NCI-H748 (cell line): ENCODE measurements at regions not wholly inside any gene's neighbourhood (a gene's known extent, or its start where the extent isn't known, plus 50 kb on each side); places are given as distances from the start of the nearest gene placed in this dataset.

Experiments used
- DNase-seq: peaks from one replicate; lab custom pipeline; 2025; ENCODE audit not compliant: unreplicated experiment; lab: John Stamatoyannopoulos, UW

- DNase-seq: no peak
Observed at GRCh38 chr5:74428275-74428674, 212.3 kb downstream of the ENC1 start.

- no peak for DNase-seq
Observed at GRCh38 chr5:74426506-74426905, 214.0 kb downstream of the ENC1 start.

- DNase-seq: no peak
Observed at GRCh38 chr5:74424162-74424868, 216.2 kb downstream of the ENC1 start.

GRCh38 chr5:74423383-74423782 is 217.1 kb downstream of the ENC1 start:
- DNase-seq: no peak

GRCh38 chr5:74422671-74423070 is 217.9 kb downstream of the ENC1 start:
- DNase-seq: no peak

- no peak for DNase-seq
Observed at GRCh38 chr5:74422030-74422429, 218.5 kb downstream of the ENC1 start.

GRCh38 chr5:74421377-74421776 is 219.2 kb downstream of the ENC1 start:
- DNase-seq: no peak

- DNase-seq: no peak
Observed at GRCh38 chr5:74420947-74421346, 219.6 kb downstream of the ENC1 start.

GRCh38 chr5:74420220-74420619 is 220.3 kb downstream of the ENC1 start:
- no peak for DNase-seq

- DNase-seq: no peak
Observed at GRCh38 chr5:74419468-74419867, 221.1 kb downstream of the ENC1 start.

GRCh38 chr5:74418709-74419108 is 221.8 kb downstream of the ENC1 start:
- no peak for DNase-seq

GRCh38 chr5:74418261-74418660 is 222.3 kb downstream of the ENC1 start:
- no peak for DNase-seq

- DNase-seq: peak; percentile 12
Observed at GRCh38 chr5:74415695-74416102, 224.8 kb downstream of the ENC1 start.

- DNase-seq: no peak
Observed at GRCh38 chr5:74414228-74414627, 226.3 kb downstream of the ENC1 start.

GRCh38 chr5:74413403-74414048 is 227.0 kb downstream of the ENC1 start:
- DNase-seq: no peak

GRCh38 chr5:74412066-74412465 is 228.5 kb downstream of the ENC1 start:
- DNase-seq: peak; percentile 9

- no peak for DNase-seq
Observed at GRCh38 chr5:74409712-74410111, 230.8 kb downstream of the ENC1 start.

GRCh38 chr5:74409166-74409706 is 231.3 kb downstream of the ENC1 start:
- peak; percentile 34 for DNase-seq

GRCh38 chr5:74408150-74409043 is 232.1 kb downstream of the ENC1 start:
- peak; percentile 77 for DNase-seq

GRCh38 chr5:74407701-74408100 is 232.8 kb downstream of the ENC1 start:
- no peak for DNase-seq

- no peak for DNase-seq
Observed at GRCh38 chr5:74406844-74407243, 233.7 kb downstream of the ENC1 start.
